Upper lobe of left lung (tissue), 6 donors: ENCODE measurements at regions not wholly inside any gene's neighbourhood (a gene's known extent, or its start where the extent isn't known, plus 50 kb on each side); places are given as distances from the start of the nearest gene placed in this dataset.
A peak's percentile ranks its signal among the peaks of the same experiment; 100 is the strongest.

Source experiments
- ATAC-seq, 2 donors: fragments of 200-7000 bp; cut with Tn5 transposase; one replicate each; pipeline ENCODE4 v1.9.1; 2022; ENCODE audit warnings: mild to moderate bottlenecking in 2 of 2, moderate library complexity in 2 of 2; ENCODE audit not compliant: low FRiP score in 2 of 2
- DNase-seq, 2 donors: peaks; one replicate each; pipeline ENCODE4 v3.0.0-alpha.2; 2019 to 2020
- H3K27ac ChIP-seq, 4 donors: fragments of 200-600 bp; sonication (generic); one replicate each; pipeline ENCODE4 v1.5.1; 2016 to 2019
- H3K27me3 ChIP-seq, 4 donors: fragments of 200-600 bp; sonication (generic); one replicate each; pipeline ENCODE4 v1.5.1; 2017 to 2019
- H3K36me3 ChIP-seq, 4 donors: fragments of 200-600 bp; sonication (generic); one replicate each; pipeline ENCODE4 v1.5.1; 2016 to 2019
- H3K4me1 ChIP-seq, 4 donors: fragments of 200-600 bp; sonication (generic); one replicate each; pipeline ENCODE4 v1.5.1; 2018 to 2019
- H3K4me3 ChIP-seq, 4 donors: fragments of 200-600 bp; sonication (generic); one replicate each; pipeline ENCODE4 v1.5.1; 2017 to 2019; ENCODE audit warnings: mild to moderate bottlenecking in 2 of 4, moderate library complexity in 1 of 4
- H3K9me3 ChIP-seq, 4 donors: fragments of 200-600 bp; sonication (generic); one replicate each; pipeline ENCODE4 v1.5.1; 2018 to 2019
- CTCF ChIP-seq, 6 experiments: fragments of 450-650 bp in 4 of 6; fragments of 200-600 bp in 2 of 6; sonication (generic) in 2 of 6; IDR thresholded peaks; one replicate each; pipeline ENCODE4 v1.5.1; 2016 to 2019; ENCODE audit warnings: antibody characterized with exemption in 6 of 6
- EP300 ChIP-seq, 4 donors: sonication (generic); formaldehyde crosslinking; IDR thresholded peaks; one replicate each; pipeline ENCODE4 v1.5.1; 2017; ENCODE audit warnings: antibody characterized with exemption in 4 of 4, control low read depth in 2 of 4
- POLR2A ChIP-seq, 4 donors: fragments of 450-650 bp; IDR thresholded peaks; one replicate each; pipeline ENCODE4 v1.5.1; 2016 to 2017; ENCODE audit warnings: antibody characterized with exemption in 4 of 4, mild to moderate bottlenecking in 2 of 4
- POLR2AphosphoS5 ChIP-seq, 2 donors: sonication (generic); formaldehyde crosslinking; IDR thresholded peaks; one replicate each; pipeline ENCODE4 v1.5.1; 2017; ENCODE audit warnings: antibody characterized with exemption in 2 of 2
- WGBS, 2 donors: methylation state at CpG; one replicate each; pipeline ENCODE4 v1.1.5; 2017 to 2018; 5-methylcytosine and 5-hydroxymethylcytosine counted together
- donor health status: DM: no; HTN: no; CAD: no; lungs with moderate emphysema.
- donor health status: DM: no; HTN: yes; CAD: no; lungs with severe emphysema.

GRCh38 chr1:55428944-55429931 is 214.1 kb upstream of the USP24 start:
- peaks cover 13 to 47% (median 28%) of the 10 kb centered on the region in 4 donors for H3K4me1 ChIP-seq
- H3K27ac ChIP-seq, result peak overlapping the region; percentile 31 to 81 (median 66)
- ATAC-seq (peak; percentile 91 to 92), DNase-seq (peak in 1 of 2 donors; percentile 65)
- no peaks in the 10 kb centered on the region for H3K9me3 ChIP-seq
- 55 to 66% methylated on average over 9 of the region's 9 CpGs for whole genome bisulfite sequencing, 2 donors
- no peak overlapping the region for H3K4me3 ChIP-seq
- H3K36me3 ChIP-seq, result no peaks in the 10 kb centered on the region
- TF ChIP-seq EP300 (IDR thresholded peaks at IDR 0.05) (peak in 3 of 4 donors; percentile 48 to 81 (median 79)), POLR2AphosphoS5 (IDR thresholded peaks at IDR 0.05) (peak; percentile 49 to 88), POLR2A (IDR thresholded peaks at IDR 0.05) (no peak)
- no peaks in the 10 kb centered on the region for H3K27me3 ChIP-seq

- Histone ChIP-seq H3K4me3 (no peak overlapping the region), H3K27ac (peak overlapping the region; percentile 31 to 81 (median 62)), H3K4me1 (peaks cover 13 to 47% (median 28%) of the 10 kb centered on the region in 4 donors), H3K9me3 (no peaks in the 10 kb centered on the region), H3K27me3 (no peaks in the 10 kb centered on the region), H3K36me3 (no peaks in the 10 kb centered on the region)
- 76 to 87% methylated on average over 4 of the region's 4 CpGs for WGBS, 2 donors
- ATAC-seq (peak in 1 of 2 donors; percentile 46), DNase-seq (peak in 1 of 2 donors; percentile 6)
- no peak for TF ChIP-seq CTCF (IDR thresholded peaks at IDR 0.05)
- no peak for TF ChIP-seq EP300 (IDR thresholded peaks at IDR 0.05)
- no peak for TF ChIP-seq POLR2AphosphoS5 (IDR thresholded peaks at IDR 0.05)
- TF ChIP-seq POLR2A (IDR thresholded peaks at IDR 0.05), result no peak
Measured at GRCh38 chr1:55428231-55428630, 213.1 kb upstream of the USP24 start.

GRCh38 chr1:55427606-55428005 is 212.4 kb upstream of the USP24 start:
- TF ChIP-seq POLR2AphosphoS5 (IDR thresholded peaks at IDR 0.05), result no peak
- TF ChIP-seq POLR2A (IDR thresholded peaks at IDR 0.05), result no peak
- TF ChIP-seq EP300 (IDR thresholded peaks at IDR 0.05), result no peak
- TF ChIP-seq CTCF (IDR thresholded peaks at IDR 0.05), result no peak
- ATAC-seq (no peak), DNase-seq (no peak)
- H3K4me3 ChIP-seq, result no peak overlapping the region
- peaks cover 0 to 1% (median 0%) of the 10 kb centered on the region in 4 donors for H3K9me3 ChIP-seq
- H3K4me1 ChIP-seq, result peaks cover 13 to 47% (median 28%) of the 10 kb centered on the region in 4 donors
- H3K27ac ChIP-seq, result peak overlapping the region in 3 of 4 donors; percentile 4 to 81 (median 58)
- no peaks in the 10 kb centered on the region for H3K27me3 ChIP-seq
- H3K36me3 ChIP-seq, result no peaks in the 10 kb centered on the region
- whole genome bisulfite sequencing, 2 donors, result 66 to 79% methylated on average over 3 to 4 of the region's 4 CpGs

- Histone ChIP-seq H3K4me1 (peaks cover 13 to 47% (median 28%) of the 10 kb centered on the region in 4 donors), H3K4me3 (no peak overlapping the region), H3K9me3 (peaks cover 2 to 10% (median 4%) of the 10 kb centered on the region in 4 donors), H3K27me3 (no peaks in the 10 kb centered on the region), H3K27ac (no peak overlapping the region), H3K36me3 (no peaks in the 10 kb centered on the region)
- no peak for TF ChIP-seq EP300 (IDR thresholded peaks at IDR 0.05)
- no peak for TF ChIP-seq CTCF (IDR thresholded peaks at IDR 0.05)
- no peak for TF ChIP-seq POLR2AphosphoS5 (IDR thresholded peaks at IDR 0.05)
- TF ChIP-seq POLR2A (IDR thresholded peaks at IDR 0.05), result no peak
- DNase-seq, result no peak
- 62 to 68% methylated on average over 2 of the region's 2 CpGs for WGBS, 2 donors
- ATAC-seq, result no peak
Measured at GRCh38 chr1:55426619-55427018, 211.5 kb upstream of the USP24 start.

- no peak for ATAC-seq
Measured at GRCh38 chr1:55426156-55426555, 211.0 kb upstream of the USP24 start.

More at GRCh38 chr1:55426156-55426555, 211.0 kb upstream of the USP24 start:
- no peak for DNase-seq
- H3K9me3 ChIP-seq, result peaks cover 2 to 10% (median 4%) of the 10 kb centered on the region in 4 donors
- 55 to 65% methylated on average over 5 of the region's 5 CpGs for WGBS, 2 donors
- no peak overlapping the region for H3K4me3 ChIP-seq
- no peaks in the 10 kb centered on the region for H3K36me3 ChIP-seq
- peaks cover 13 to 46% (median 28%) of the 10 kb centered on the region in 4 donors for H3K4me1 ChIP-seq
- no peaks in the 10 kb centered on the region for H3K27me3 ChIP-seq
- TF ChIP-seq CTCF (IDR thresholded peaks at IDR 0.05), result no peak
- TF ChIP-seq POLR2A (IDR thresholded peaks at IDR 0.05), result no peak
- TF ChIP-seq EP300 (IDR thresholded peaks at IDR 0.05), result no peak
- no peak for TF ChIP-seq POLR2AphosphoS5 (IDR thresholded peaks at IDR 0.05)
- H3K27ac ChIP-seq, result no peak overlapping the region
